Immature natural killer cell (primary cell): ENCODE measurements at regions not wholly inside any gene's neighbourhood (a gene's known extent, or its start where the extent isn't known, plus 50 kb on each side); places are given as distances from the start of the nearest gene placed in this dataset.
"Not testable (repeated sequence)": the region's sequence is repeated elsewhere in the genome, so short reads cannot be mapped to it uniquely, and the experiment has no call there.

Source experiments
- DNase-seq, 3 donors: peaks; one replicate each; pipeline ENCODE4 v3.0.0; 2022; ENCODE audit warnings: mixed read lengths in 1 of 3
- H3K27ac Mint-ChIP-seq, 6 donors: one replicate each; pipeline ENCODE4 v1.8.0; 2020; ENCODE audit warnings: mixed read lengths in 6 of 6, mild to moderate bottlenecking in 5 of 6, inconsistent platforms in 4 of 6, moderate library complexity in 3 of 6
- H3K27me3 Mint-ChIP-seq, 3 donors: one replicate each; pipeline ENCODE4 v1.8.0; 2020 to 2021; ENCODE audit warnings: low read depth in 3 of 3, mild to moderate bottlenecking in 3 of 3, mixed read lengths in 3 of 3, moderate library complexity in 3 of 3, inconsistent platforms in 1 of 3
- H3K36me3 Mint-ChIP-seq, 3 donors: one replicate each; pipeline ENCODE4 v1.8.0; 2020; ENCODE audit warnings: mixed read lengths in 3 of 3, inconsistent platforms in 2 of 3, mild to moderate bottlenecking in 2 of 3
- H3K4me1 Mint-ChIP-seq, 2 donors: one replicate each; pipeline ENCODE4 v1.8.0; 2020; ENCODE audit warnings: inconsistent platforms in 2 of 2, mild to moderate bottlenecking in 2 of 2, mixed read lengths in 2 of 2, moderate library complexity in 1 of 2
- H3K4me3 Mint-ChIP-seq, 5 donors: one replicate each; pipeline ENCODE4 v1.8.0; 2020; ENCODE audit warnings: mild to moderate bottlenecking in 5 of 5, mixed read lengths in 5 of 5, inconsistent platforms in 3 of 5, moderate library complexity in 3 of 5
- H3K9me3 Mint-ChIP-seq, 6 donors: one replicate each; pipeline ENCODE4 v1.8.0; 2020; ENCODE audit warnings: mild to moderate bottlenecking in 6 of 6, mixed read lengths in 6 of 6, inconsistent platforms in 4 of 6, moderate library complexity in 3 of 6

DNA sequence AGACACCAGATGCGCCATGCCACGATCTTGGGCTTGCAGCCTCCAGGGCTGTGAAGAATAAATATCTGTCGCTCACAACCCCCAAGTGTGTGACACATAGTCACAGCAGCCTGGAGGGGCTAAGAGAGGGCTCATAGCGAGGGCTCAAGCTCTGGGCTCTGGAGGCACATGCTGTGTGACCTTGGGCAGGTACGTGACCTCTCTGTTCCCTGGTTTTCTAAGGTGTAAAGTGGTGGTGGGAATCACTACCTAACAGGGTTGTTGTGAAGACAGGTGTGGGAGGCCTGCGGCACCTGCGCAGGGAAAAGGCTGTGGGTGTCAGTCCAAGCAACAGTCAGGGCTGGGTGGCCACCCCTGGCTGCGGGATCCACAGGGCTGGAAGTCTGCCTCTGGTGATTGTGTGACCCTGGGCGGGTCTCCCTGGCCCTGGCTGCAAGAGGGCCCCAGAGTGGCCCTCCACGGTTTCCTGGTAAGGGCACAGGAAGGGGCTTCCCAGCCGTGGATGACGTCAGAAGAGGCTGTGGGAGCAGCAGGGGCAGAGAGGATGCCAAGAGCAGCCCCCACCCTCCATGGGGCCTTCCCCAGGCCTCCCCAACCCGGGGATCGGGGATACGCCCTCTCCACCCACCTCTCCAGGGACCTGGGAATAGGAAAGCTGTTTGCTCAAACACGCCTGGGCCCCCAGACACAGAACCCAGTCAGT lies 218.8 kb upstream of the SGCG start:
- peaks cover 0 to 6% (median 0%) of the 10 kb centered on the region in 6 donors for H3K9me3 Mint-ChIP-seq
- peaks cover 0 to 1% (median 0%) of the 10 kb centered on the region in 3 donors for H3K27me3 Mint-ChIP-seq
- no peak for DNase-seq
- H3K27ac Mint-ChIP-seq: no peak overlapping the region
- no peaks in the 10 kb centered on the region for H3K4me1 Mint-ChIP-seq
- H3K36me3 Mint-ChIP-seq: no peaks in the 10 kb centered on the region
- H3K4me3 Mint-ChIP-seq: no peak overlapping the region

DNA sequence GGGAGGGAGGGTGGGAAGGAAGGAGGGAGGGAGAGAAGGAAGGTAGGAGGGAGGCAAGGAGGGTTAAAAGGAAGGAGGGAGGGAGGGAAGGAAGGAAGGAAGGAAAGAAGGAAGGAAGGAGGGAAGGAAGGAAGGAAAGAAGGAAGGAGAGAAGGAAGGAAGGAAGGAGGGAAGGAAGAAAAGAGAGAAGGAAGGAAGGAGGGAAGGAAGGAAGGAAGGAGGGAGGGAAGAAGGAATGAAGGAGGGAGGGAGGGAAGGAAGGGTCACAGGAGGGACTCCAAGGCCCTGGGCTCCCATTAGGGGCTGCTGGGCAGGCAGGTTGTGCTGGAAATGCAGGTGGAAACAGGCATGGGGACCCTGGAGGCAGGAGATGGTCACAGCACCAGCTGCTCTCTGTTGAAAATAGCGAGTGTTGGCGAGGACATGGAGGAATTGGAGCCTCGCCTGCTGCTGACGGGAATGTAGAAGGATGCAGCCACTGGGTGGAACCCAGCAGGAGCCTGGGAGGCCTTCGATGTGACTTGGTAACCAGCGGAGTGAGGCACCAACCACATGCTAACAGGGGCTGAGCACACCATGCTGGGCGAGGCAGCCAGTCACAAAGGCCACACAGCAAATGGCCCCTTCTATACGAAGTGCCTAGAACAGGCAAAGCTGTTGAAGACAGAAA lies 217.3 kb upstream of the SGCG start:
- H3K4me3 Mint-ChIP-seq, DNase-seq, H3K9me3 Mint-ChIP-seq, H3K27me3 Mint-ChIP-seq, H3K4me1 Mint-ChIP-seq, H3K27ac Mint-ChIP-seq, H3K36me3 Mint-ChIP-seq: not testable (repeated sequence)

- no peak for DNase-seq
- no peaks in the 10 kb centered on the region for H3K36me3 Mint-ChIP-seq
- H3K9me3 Mint-ChIP-seq: peaks cover 0 to 4% (median 0%) of the 10 kb centered on the region in 6 donors
- H3K27ac Mint-ChIP-seq: no peak overlapping the region
- no peaks in the 10 kb centered on the region for H3K4me1 Mint-ChIP-seq
- H3K4me3 Mint-ChIP-seq: no peak overlapping the region
- H3K27me3 Mint-ChIP-seq: peaks cover 0 to 1% (median 0%) of the 10 kb centered on the region in 3 donors
Observed at GRCh38 chr13:22964245-22964966, 216.4 kb upstream of the SGCG start.

DNA sequence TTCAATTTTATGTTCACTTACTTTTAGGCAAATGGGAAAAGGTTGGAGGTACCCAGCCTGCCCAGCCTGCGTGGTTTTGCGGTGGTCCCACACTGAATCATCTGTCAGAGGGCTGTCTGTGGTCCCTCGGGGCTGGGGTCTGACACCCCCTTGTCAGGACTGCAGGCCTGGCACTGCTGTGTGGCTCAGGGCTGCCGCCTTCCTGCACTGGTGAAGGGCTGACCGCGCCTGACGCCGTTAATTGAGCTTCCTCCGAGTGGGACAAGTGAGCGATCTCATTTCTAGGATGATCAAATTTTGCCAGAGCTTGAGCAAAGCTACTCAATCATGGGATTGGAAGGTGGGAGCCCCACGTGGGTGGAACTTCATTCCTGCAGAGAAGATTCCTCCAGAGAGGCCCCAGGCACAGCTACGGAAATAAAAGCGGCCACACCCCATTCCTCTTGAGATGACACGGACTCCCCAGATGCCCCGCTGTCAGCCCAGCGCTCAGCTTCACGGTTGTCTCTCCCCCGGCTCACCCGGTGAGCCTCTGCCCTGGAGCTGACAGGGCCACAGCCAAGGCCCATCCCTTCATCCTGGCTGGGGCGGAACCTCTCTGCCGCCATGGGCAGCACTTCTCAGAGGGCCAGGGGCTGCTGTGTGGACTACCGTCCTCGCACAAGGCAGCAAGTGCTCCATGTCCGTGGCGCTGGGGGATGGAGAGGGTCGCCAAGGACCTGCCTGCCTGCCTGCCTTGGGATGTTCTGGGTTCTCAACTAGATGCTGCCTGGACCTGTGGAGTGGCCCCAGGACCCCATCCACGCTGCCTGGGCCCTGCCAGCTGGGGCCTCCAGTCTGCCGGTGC lies 215.5 kb upstream of the SGCG start:
- not testable (repeated sequence) for H3K4me3 Mint-ChIP-seq, H3K36me3 Mint-ChIP-seq, H3K4me1 Mint-ChIP-seq, H3K27me3 Mint-ChIP-seq, H3K27ac Mint-ChIP-seq, DNase-seq, H3K9me3 Mint-ChIP-seq

DNA sequence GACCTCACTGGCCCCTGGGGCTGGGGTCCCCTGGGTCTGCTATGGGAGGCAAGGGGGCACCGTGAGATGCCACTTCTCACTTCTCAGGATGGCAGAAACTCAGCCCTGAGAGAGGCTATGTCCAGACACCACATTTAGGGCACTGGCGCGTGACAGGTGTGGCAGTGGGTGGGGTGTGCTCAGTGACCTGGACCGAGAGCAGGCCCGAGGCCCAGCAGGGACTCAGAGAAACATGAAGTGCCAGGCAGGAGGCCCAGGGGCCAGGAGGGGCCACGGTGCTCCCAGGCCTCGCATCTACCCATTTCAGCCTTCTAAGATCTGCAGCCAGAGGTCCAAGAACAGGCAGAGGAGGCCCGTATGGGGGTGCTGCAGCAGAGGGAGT lies 214.9 kb upstream of the SGCG start:
- not testable (repeated sequence) for H3K9me3 Mint-ChIP-seq

DNA sequence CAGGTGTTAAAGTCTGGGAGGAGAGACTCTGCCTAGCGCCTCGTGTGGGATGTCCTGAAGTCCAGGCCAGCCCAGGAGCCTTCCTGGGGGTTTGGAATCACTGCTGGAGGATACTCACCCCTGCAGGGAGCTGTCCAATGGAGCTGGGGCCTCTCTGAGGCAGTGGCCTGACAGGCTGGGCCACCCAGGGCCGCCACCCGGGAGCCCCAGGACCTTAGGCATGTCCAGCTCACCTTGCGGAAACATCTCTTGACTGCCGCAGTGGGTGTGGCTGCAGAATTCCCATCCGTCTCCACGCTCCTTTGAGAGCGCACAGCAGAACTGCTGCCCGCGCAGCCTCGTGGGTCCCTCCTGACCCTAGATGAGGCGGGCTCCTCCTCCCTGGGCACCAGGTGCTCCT lies 214.0 kb upstream of the SGCG start:
- not testable (repeated sequence) for H3K9me3 Mint-ChIP-seq, DNase-seq, H3K4me3 Mint-ChIP-seq, H3K27ac Mint-ChIP-seq, H3K4me1 Mint-ChIP-seq, H3K36me3 Mint-ChIP-seq, H3K27me3 Mint-ChIP-seq

More for the DNA sequence above, 214.9 kb upstream of the SGCG start:
- H3K4me1 Mint-ChIP-seq, H3K27ac Mint-ChIP-seq, H3K4me3 Mint-ChIP-seq, H3K27me3 Mint-ChIP-seq, DNase-seq, H3K36me3 Mint-ChIP-seq: not testable (repeated sequence)

DNA sequence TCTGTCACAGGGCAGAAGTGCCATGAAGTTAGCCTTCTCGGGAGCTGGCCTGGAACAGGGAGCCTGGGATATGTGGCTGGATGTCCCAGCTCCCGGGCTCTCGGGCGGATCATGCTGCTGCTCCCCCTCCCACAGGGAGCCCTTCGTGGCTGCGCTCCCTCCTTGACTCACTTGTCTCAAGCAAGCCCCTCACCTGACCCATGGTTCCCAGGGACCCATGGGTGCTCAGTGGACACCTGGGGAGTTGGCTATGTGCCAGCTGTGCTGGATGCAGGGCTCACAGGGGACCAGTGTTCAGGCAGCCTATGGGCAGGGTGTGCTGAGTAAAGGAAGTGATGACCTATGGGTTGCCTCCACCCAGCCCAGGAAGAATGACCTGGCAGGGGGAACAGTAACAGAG lies 213.1 kb upstream of the SGCG start:
- no peak overlapping the region for H3K27ac Mint-ChIP-seq
- no peaks in the 10 kb centered on the region for H3K36me3 Mint-ChIP-seq
- peaks cover 0 to 3% (median 0%) of the 10 kb centered on the region in 3 donors for H3K27me3 Mint-ChIP-seq
- DNase-seq: no peak
- H3K4me3 Mint-ChIP-seq: no peak overlapping the region
- H3K9me3 Mint-ChIP-seq: peaks cover 0 to under 1% (median 0%) of the 10 kb centered on the region in 6 donors
- no peaks in the 10 kb centered on the region for H3K4me1 Mint-ChIP-seq

DNA sequence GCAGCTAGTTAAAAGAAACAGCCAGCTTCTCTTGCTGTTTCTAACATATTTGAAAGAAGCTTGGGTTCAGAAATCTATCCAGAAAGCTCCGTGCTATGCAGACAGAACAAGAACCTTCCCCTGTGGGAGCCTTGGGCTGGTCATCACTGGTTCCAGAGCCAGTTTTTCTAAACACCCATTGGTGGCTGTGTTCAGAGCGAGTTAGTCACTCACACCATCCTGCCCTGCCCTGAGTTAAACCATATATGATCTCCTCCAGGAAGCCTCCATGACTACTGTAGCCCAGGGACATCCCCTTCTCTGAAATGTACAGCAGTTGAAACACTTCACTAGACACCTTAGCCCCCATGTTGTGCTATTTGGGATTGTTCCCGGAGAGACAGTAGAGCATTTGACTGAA lies 200.8 kb upstream of the SGCG start:
- no peak overlapping the region for H3K4me3 Mint-ChIP-seq
- H3K36me3 Mint-ChIP-seq: no peaks in the 10 kb centered on the region
- H3K4me1 Mint-ChIP-seq: no peaks in the 10 kb centered on the region
- no peak for DNase-seq
- no peak overlapping the region for H3K27ac Mint-ChIP-seq
- H3K9me3 Mint-ChIP-seq: peaks cover 7 to 15% (median 10%) of the 10 kb centered on the region in 6 donors
- no peaks in the 10 kb centered on the region for H3K27me3 Mint-ChIP-seq

DNA sequence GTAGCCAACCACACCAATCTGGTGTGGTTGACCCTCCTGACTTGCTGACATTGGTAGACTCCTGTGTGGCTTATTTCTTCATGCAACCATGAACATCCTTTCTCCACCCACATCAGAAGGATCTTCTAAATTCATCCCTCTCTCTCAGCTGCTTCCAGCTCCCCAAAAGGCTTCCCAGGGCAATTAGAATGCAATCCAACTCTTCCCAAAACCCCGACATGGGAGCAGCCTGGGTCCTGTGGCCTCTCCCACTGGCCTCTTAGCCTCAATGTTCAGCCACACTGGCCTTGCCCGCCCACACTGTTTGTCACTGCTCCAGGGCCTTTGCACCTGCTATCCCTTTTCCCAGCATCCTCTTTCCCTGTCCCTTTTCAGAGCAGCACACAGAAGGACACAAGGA lies 199.8 kb upstream of the SGCG start:
- DNase-seq: no peak
- Mint-ChIP-seq H3K4me3 (no peak overlapping the region), H3K4me1 (no peaks in the 10 kb centered on the region), H3K36me3 (peaks cover 0 to 4% (median 0%) of the 10 kb centered on the region in 3 donors), H3K27ac (no peak overlapping the region), H3K9me3 (peaks cover 10 to 22% (median 16%) of the 10 kb centered on the region in 6 donors), H3K27me3 (no peaks in the 10 kb centered on the region)

DNA sequence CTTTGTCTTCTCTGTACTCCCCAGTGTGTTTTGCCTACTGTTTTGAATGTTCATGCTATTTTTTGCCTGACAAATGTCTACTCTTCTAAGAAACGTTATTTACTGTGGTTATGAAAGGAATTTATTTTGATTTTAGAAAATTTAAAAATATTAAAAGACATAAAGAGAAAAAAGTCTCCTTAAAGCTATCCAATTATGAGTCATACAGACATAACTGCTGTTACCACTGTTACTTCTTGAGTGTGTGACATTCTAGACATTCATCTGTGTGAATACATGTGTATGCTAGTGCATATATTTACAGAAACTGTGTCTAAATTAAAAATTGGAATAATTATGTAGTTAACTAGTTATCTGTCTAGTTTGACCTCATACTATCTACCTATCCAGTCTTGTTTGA lies 187.6 kb upstream of the SGCG start:
- Mint-ChIP-seq H3K4me3 (no peak overlapping the region), H3K36me3 (no peaks in the 10 kb centered on the region), H3K9me3 (peaks cover 0 to 7% (median 0%) of the 10 kb centered on the region in 6 donors), H3K27ac (no peak overlapping the region), H3K27me3 (peaks cover 0 to 4% (median 2%) of the 10 kb centered on the region in 3 donors), H3K4me1 (no peaks in the 10 kb centered on the region)
- DNase-seq: no peak

DNA sequence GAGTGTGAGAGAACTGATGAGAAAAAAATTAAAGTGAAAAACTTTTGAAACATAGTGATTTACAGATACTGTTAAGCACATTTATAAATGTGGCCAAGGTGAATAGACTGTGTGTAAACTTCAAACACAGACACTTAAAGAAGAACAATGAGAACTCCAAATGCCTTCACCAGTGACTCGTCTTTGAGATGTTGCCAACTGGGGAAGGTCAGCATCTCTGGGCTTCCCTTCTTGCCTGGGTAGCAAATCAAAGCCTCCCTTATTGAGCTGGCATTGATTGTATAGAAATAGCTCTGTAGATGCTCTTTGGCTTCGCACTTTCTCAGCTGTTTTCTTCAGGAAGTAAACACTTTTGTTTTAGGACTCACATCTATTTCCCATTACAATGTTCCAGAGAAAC lies 177.3 kb upstream of the SGCG start:
- Mint-ChIP-seq H3K4me1 (no peaks in the 10 kb centered on the region), H3K36me3 (no peaks in the 10 kb centered on the region), H3K27ac (no peak overlapping the region), H3K27me3 (no peaks in the 10 kb centered on the region), H3K9me3 (peaks cover 0 to 11% (median 4%) of the 10 kb centered on the region in 6 donors), H3K4me3 (no peak overlapping the region)
- no peak for DNase-seq

DNA sequence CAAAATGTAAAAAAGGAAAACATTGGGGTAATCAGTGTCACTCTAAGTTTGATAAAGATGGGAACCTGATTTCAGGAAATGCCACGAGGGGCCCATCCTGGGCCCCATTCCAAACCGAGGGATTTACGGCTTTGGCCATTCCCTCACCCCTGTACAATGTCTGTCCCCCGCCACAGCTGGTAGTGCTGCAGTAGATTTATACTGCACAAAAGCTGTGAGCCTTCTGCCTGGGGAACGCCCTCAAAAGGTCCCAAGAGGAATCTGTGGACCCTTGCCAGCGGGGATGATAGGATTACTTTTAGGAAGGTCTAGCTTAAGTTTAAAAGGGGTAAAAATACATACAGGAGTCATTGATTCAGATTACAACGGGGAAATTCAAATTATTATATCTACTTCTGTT lies 173.4 kb upstream of the SGCG start:
- Mint-ChIP-seq H3K36me3 (no peaks in the 10 kb centered on the region), H3K9me3 (peaks cover 0 to 6% (median 1%) of the 10 kb centered on the region in 6 donors), H3K4me3 (no peak overlapping the region), H3K4me1 (no peaks in the 10 kb centered on the region), H3K27ac (no peak overlapping the region), H3K27me3 (no peaks in the 10 kb centered on the region)
- no peak for DNase-seq

GRCh38 chr13:23018143-23018542 lies 162.6 kb upstream of the SGCG start:
- H3K36me3 Mint-ChIP-seq: no peaks in the 10 kb centered on the region
- no peak for DNase-seq
- H3K27me3 Mint-ChIP-seq: peaks cover 0 to 8% (median 0%) of the 10 kb centered on the region in 3 donors
- no peak overlapping the region for H3K27ac Mint-ChIP-seq
- no peak overlapping the region for H3K4me3 Mint-ChIP-seq
- peaks cover 0 to 3% (median 0%) of the 10 kb centered on the region in 6 donors for H3K9me3 Mint-ChIP-seq
- H3K4me1 Mint-ChIP-seq: no peaks in the 10 kb centered on the region
